GM18867 (cell line): ENCODE measurements at regions not wholly inside any gene's neighbourhood (a gene's known extent, or its start where the extent isn't known, plus 50 kb on each side); places are given as distances from the start of the nearest gene placed in this dataset.

Source experiments
- ATAC-seq: cut with Tn5 transposase; IDR thresholded peaks from one replicate; pipeline ENCODE4 v1.9.1; 2021; ENCODE audit warnings: mild to moderate bottlenecking, moderate library complexity; ENCODE audit not compliant: unreplicated experiment

- ATAC-seq = no peak
Measured at GRCh38 chr6:94124333-94124732, 705.0 kb upstream of the EPHA7 start.

GRCh38 chr6:94121094-94121493 lies 701.7 kb upstream of the EPHA7 start:
- ATAC-seq = no peak

DNA sequence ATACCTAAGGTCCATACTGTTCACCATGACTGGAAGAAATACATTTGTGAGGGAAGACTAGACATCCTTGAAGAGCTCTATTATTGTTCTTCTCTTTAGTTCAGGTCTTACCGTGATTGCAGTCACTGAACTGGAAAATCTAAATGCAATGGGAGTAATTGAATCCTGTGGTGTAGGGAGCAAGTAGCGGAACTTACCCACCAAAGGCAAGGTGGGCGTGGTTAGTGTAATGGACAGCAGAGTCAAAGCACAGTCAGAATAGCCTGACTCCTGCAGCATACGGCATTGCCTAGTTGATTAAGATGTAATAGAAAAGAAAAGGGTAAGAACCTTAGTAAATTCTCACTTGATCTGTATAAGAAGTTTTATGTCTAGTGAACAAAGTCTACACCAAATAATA lies 679.7 kb upstream of the EPHA7 start:
- no peak for ATAC-seq

DNA sequence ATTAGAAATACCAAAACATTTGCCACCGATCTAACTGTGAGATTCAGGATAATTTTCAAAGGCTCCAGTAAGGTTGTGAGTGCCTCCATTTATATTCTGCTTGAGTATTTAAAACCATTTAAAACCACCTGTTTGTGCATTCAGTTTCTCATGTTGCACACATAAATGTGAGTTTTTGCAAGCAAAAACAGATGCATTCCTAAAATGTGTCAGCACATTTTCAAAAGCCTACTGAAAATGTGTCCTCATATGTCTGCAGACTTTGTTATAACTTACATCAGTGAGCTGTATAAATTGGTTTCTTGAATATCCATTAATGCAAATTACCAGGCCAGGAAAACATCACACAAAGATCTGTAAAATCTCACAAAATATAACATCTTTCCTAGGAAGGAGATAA lies 676.6 kb upstream of the EPHA7 start:
- no peak for ATAC-seq

DNA sequence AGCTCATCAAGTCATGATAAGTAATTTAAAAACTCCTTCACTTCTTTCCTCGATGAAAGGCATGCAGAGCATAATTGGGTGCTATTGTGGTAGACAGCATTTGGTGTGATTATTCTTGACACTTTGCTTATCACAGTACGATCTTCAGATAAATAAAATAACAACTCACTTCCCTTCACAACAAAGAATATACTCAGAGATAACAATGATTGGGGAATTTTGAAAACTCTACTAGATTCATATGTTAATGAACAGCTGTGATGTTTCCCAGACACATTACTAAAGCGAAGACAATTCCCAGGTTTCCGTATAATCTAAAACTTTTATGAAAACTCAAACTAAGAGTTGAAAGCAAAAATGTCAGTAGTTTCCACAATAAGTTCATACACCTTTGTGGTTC lies 670.6 kb upstream of the EPHA7 start:
- no peak for ATAC-seq

GRCh38 chr6:94088870-94089269 lies 669.5 kb upstream of the EPHA7 start:
- ATAC-seq = no peak

- ATAC-seq = no peak
Measured at GRCh38 chr6:94074764-94075163, 655.4 kb upstream of the EPHA7 start.

- ATAC-seq = no peak
Measured at GRCh38 chr6:94071835-94072234, 652.5 kb upstream of the EPHA7 start.

GRCh38 chr6:94065707-94066337 lies 646.5 kb upstream of the EPHA7 start:
- ATAC-seq = no peak

- no peak for ATAC-seq
Measured at GRCh38 chr6:94052749-94053148, 633.4 kb upstream of the EPHA7 start.

GRCh38 chr6:94050515-94050914 lies 631.2 kb upstream of the EPHA7 start:
- no peak for ATAC-seq

DNA sequence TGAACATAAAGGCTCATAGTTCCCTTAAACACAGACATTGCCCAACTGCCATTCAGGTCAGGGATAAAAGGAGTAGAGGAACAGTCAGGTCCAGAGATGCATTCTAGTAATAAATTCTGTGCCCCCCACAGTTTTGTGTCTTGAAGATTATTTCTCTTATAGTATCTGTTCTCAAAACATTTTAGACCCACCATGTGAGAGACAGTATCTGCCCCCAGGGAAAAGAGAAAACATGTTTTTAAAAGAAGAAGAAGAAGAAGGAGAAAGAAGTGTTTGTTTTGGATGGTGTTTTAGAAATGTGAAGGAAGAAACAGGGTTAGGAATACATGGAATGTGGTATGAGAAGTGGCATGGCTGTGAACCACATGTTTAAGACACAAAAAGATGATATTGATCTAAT lies 629.6 kb upstream of the EPHA7 start:
- no peak for ATAC-seq

DNA sequence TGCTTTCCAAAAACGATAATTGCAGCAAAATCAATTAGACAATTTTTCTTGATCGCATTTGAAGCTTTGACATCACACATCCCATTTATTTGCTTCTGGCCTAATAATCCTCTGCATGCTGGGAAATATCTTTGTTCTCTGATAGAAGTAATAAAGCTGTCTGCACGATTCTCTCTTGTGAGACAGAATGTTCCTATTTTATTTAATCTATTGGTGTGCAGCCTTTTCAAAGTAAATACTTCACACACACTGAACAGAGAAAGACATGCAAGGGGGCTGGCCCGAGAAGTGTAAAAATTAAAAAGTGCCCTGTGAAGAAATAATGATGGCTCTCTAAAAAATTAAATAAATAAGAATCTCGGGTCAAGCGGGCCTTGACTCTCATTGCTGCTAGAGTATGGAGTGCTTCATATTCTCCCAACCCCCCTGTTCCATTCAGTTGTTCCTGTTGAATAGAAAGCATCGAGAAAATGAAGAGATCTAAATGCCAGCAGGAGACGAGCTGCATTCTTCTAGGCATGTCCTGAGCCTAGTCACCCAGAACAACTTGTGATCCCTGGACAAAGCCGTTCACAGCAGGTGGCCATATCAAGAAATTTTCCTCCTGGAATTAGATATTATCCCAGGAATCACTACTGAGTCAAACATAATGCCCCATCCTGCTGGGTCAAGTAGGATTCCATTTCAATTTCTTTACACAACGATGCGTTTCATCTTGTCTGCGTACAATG lies 625.9 kb upstream of the EPHA7 start:
- ATAC-seq = no peak

GRCh38 chr6:94041945-94042709 lies 622.8 kb upstream of the EPHA7 start:
- no peak for ATAC-seq

GRCh38 chr6:94036024-94036423 lies 616.7 kb upstream of the EPHA7 start:
- no peak for ATAC-seq

DNA sequence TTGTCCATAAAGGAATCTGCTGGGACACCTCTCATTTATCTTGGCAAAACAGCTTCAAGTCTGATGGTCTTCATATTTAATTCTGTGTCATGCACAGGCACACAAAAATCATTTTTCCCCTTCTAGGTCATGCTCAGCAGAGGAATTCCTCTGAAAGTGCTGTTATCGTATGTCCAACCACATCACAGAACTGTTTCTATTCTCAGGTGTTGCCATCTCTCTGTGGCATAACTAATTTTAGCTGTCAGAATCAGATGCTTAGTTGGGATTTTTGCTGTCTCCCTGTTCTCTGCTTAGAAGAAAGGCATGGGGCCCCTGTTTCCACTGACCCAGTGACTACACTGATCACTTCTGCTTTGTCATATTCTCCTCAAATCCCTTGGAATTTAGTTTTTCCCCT lies 608.0 kb upstream of the EPHA7 start:
- ATAC-seq = no peak

- ATAC-seq = no peak
Measured at GRCh38 chr6:94026575-94026974, 607.2 kb upstream of the EPHA7 start.

- ATAC-seq = no peak
Measured at GRCh38 chr6:94005835-94006234, 586.5 kb upstream of the EPHA7 start.

GRCh38 chr6:93992976-93993375 lies 573.6 kb upstream of the EPHA7 start:
- ATAC-seq = no peak

DNA sequence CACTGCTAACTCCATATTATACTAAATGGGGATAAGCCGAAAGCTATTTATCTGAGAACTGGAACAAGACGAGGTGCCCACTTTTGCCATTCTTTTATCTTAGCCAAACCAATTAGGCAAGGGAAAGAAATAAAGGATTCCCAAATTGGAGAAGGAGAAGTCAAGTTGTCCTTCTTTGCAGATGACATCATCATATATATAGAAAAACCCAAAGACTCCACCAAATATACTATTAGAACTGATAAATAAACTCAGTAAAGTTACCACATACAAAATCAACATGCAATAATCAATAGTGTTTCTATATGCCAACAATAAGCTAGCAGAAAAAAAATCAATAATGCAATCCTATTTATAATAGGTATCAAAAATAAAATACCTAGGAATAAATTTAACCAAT lies 570.3 kb upstream of the EPHA7 start:
- no peak for ATAC-seq

DNA sequence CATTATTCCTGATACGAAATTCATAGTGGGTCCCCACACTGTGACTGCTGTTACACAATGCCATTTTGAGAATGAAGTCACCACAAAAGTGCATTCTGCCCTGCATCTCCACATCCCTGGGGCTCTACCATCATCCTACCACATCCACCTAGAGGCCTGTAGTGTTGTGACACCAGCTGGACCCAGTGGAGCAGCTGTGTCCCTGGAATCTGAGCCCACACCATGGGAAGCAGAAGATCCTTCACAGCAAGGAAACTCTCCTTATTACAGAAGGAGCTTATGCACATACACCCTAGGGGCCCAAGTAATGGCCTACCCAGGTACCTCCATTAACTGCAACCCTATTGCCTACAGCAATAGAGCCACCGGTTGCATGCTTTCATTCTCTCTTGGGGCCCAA lies 566.6 kb upstream of the EPHA7 start:
- no peak for ATAC-seq

DNA sequence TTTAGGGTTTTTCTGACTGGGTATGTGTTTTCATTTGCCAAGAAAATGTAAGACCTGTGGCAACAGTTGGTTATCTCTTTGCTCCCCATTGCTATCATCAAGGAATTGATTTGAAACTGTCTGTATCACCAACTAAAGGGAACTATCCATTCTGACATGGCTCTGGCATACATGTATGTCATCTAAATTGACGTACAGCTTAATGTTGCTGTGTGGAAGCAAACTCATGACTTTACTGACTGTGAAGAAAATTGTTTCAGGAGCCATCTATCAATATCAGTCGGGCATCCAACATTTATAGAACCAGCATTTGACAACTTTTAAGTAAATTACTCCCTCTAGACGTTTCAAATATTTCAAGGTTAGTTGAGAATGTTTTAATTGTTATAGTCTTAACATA lies 555.8 kb upstream of the EPHA7 start:
- no peak for ATAC-seq
